Aorta (tissue), 5 donors: ENCODE measurements at regions not wholly inside any gene's neighbourhood (a gene's known extent, or its start where the extent isn't known, plus 50 kb on each side); places are given as distances from the start of the nearest gene placed in this dataset.

Experiments
- ATAC-seq: fragments of 200-7000 bp; cut with Tn5 transposase; one replicate; pipeline ENCODE4 v1.9.1; 2022; ENCODE audit warnings: moderate library complexity; ENCODE audit not compliant: low FRiP score
- DNase-seq, 2 donors: peaks; one replicate each; pipeline ENCODE4 v3.0.0-alpha.2; 2020
- H3K27ac ChIP-seq, 2 donors: one replicate each; pipeline ENCODE4 v1.5.1; 2013; ENCODE audit warnings: low read length in 2 of 2, mild to moderate bottlenecking in 2 of 2, moderate library complexity in 2 of 2, control low read depth in 1 of 2, inconsistent platforms in 1 of 2, low read depth in 1 of 2
- H3K27me3 ChIP-seq, 2 donors: one replicate each; pipeline ENCODE4 v1.6.1; 2013; ENCODE audit warnings: control low read depth in 1 of 2, low read length in 1 of 2, mild to moderate bottlenecking in 1 of 2, moderate library complexity in 1 of 2; ENCODE audit not compliant: insufficient read depth in 2 of 2, control insufficient read depth in 1 of 2
- H3K36me3 ChIP-seq, 2 donors: one replicate each; pipeline ENCODE4 v1.6.1; 2013; ENCODE audit warnings: control low read depth in 1 of 2, low read length in 1 of 2, mild to moderate bottlenecking in 1 of 2; ENCODE audit not compliant: insufficient read depth in 2 of 2, control insufficient read depth in 1 of 2
- H3K4me1 ChIP-seq, 2 donors: one replicate each; pipeline ENCODE4 v1.6.1; 2013; ENCODE audit warnings: low read length in 2 of 2, control low read depth in 1 of 2, mild to moderate bottlenecking in 1 of 2, moderate library complexity in 1 of 2; ENCODE audit not compliant: insufficient read depth in 2 of 2, control insufficient read depth in 1 of 2
- H3K4me3 ChIP-seq, 2 donors: one replicate each; pipeline ENCODE4 v1.5.1; 2013; ENCODE audit warnings: low read length in 2 of 2, control low read depth in 1 of 2, mild to moderate bottlenecking in 1 of 2
- H3K9me3 ChIP-seq: one replicate; pipeline ENCODE4 v1.6.1; 2013; ENCODE audit warnings: mild to moderate bottlenecking, low read length; ENCODE audit not compliant: control insufficient read depth
- WGBS, 2 donors: extraction: QIAGEN DNeasy Blood & Tissue Kit; methylation state at CpG; one replicate each; pipeline ENCODE4 v1.1.7; 2013; 5-methylcytosine and 5-hydroxymethylcytosine counted together
- intact Hi-C, 2 donors: fragments of 100-400 bp; cut with DNase I; formaldehyde crosslinking; loops; one replicate each; pipeline versions ENCODE4 v1.14.2 to v1.15.0; 2022
- donor health status: healthy with polysubstance abuse.
- donor health status: Bipolar disorder and iron deficiency.
- donor health status: DM: no; HTN: no; CAD: no.
- donor health status: DM: no; HTN: no; CAD: no.
- donor health status: DM: yes; HTN: yes; CAD: no.

GRCh38 chr22:48251629-48252028 lies 1489.2 kb downstream of the TBC1D22A start:
- Histone ChIP-seq H3K27ac (no peak overlapping the region), H3K4me3 (no peak overlapping the region), H3K36me3 (no peaks in the 10 kb centered on the region), H3K27me3 (no peaks in the 10 kb centered on the region), H3K9me3 (no peaks in the 10 kb centered on the region), H3K4me1 (no peaks in the 10 kb centered on the region)
- ATAC-seq, result no peak
- intact Hi-C loops, result no loop called here
- WGBS, 2 donors, result 68 to 74% methylated on average over 4 to 5 of the region's 5 CpGs
- no peak for DNase-seq

GRCh38 chr22:48250937-48251530 lies 1488.6 kb downstream of the TBC1D22A start:
- no peaks in the 10 kb centered on the region for H3K9me3 ChIP-seq
- no peaks in the 10 kb centered on the region for H3K36me3 ChIP-seq
- DNase-seq (no peak), ATAC-seq (no peak)
- no peak overlapping the region for H3K27ac ChIP-seq
- intact Hi-C loops, result no loop called here
- no peak overlapping the region for H3K4me3 ChIP-seq
- no peaks in the 10 kb centered on the region for H3K4me1 ChIP-seq
- WGBS, 2 donors, result 70 to 78% methylated on average over 5 of the region's 5 CpGs
- H3K27me3 ChIP-seq, result no peaks in the 10 kb centered on the region

- H3K4me3 ChIP-seq, result no peak overlapping the region
- intact Hi-C loops, result no loop called here
Observed at GRCh38 chr22:48250286-48250895, 1487.9 kb downstream of the TBC1D22A start.

GRCh38 chr22:48249713-48250268 lies 1487.3 kb downstream of the TBC1D22A start:
- H3K9me3 ChIP-seq, result no peaks in the 10 kb centered on the region

More at GRCh38 chr22:48250286-48250895, 1487.9 kb downstream of the TBC1D22A start:
- H3K4me1 ChIP-seq, result no peaks in the 10 kb centered on the region
- ATAC-seq, result no peak
- WGBS, 2 donors, result 71 to 74% methylated on average over 16 of the region's 16 CpGs
- H3K27ac ChIP-seq, result no peak overlapping the region
- H3K27me3 ChIP-seq, result no peaks in the 10 kb centered on the region
- no peaks in the 10 kb centered on the region for H3K9me3 ChIP-seq
- no peaks in the 10 kb centered on the region for H3K36me3 ChIP-seq
- DNase-seq, result no peak

GRCh38 chr22:48248901-48249455 lies 1486.5 kb downstream of the TBC1D22A start:
- Histone ChIP-seq H3K36me3 (no peaks in the 10 kb centered on the region), H3K4me1 (no peaks in the 10 kb centered on the region), H3K27me3 (no peaks in the 10 kb centered on the region), H3K9me3 (no peaks in the 10 kb centered on the region), H3K4me3 (no peak overlapping the region), H3K27ac (no peak overlapping the region)
- 69 to 70% methylated on average over 10 of the region's 12 CpGs for WGBS, 2 donors
- intact Hi-C loops, result no loop called here
- no peak for ATAC-seq
- DNase-seq, result no peak

More at GRCh38 chr22:48249713-48250268, 1487.3 kb downstream of the TBC1D22A start:
- Histone ChIP-seq H3K27ac (no peak overlapping the region), H3K27me3 (no peaks in the 10 kb centered on the region), H3K4me3 (no peak overlapping the region), H3K36me3 (no peaks in the 10 kb centered on the region), H3K4me1 (no peaks in the 10 kb centered on the region)
- ATAC-seq (no peak), DNase-seq (no peak)
- 54 to 59% methylated on average over 6 to 7 of the region's 7 CpGs for whole genome bisulfite sequencing, 2 donors
- intact Hi-C loops, result no loop called here

GRCh38 chr22:48247829-48248228 lies 1485.4 kb downstream of the TBC1D22A start:
- intact Hi-C loops, result no loop called here

GRCh38 chr22:48245196-48245485 lies 1482.7 kb downstream of the TBC1D22A start:
- 58 to 60% methylated on average over 2 of the region's 2 CpGs for WGBS, 2 donors
- Histone ChIP-seq H3K4me1 (no peaks in the 10 kb centered on the region), H3K27ac (no peak overlapping the region), H3K27me3 (no peaks in the 10 kb centered on the region), H3K9me3 (peaks cover 2% of the 10 kb centered on the region), H3K4me3 (no peak overlapping the region), H3K36me3 (no peaks in the 10 kb centered on the region)
- intact Hi-C loops, result no loop called here
- ATAC-seq (no peak), DNase-seq (no peak)

More at GRCh38 chr22:48247829-48248228, 1485.4 kb downstream of the TBC1D22A start:
- peak in 1 of 2 donors; percentile 6 for DNase-seq
- no peaks in the 10 kb centered on the region for H3K27me3 ChIP-seq
- H3K4me1 ChIP-seq, result no peaks in the 10 kb centered on the region
- no peak for ATAC-seq
- H3K27ac ChIP-seq, result no peak overlapping the region
- H3K9me3 ChIP-seq, result no peaks in the 10 kb centered on the region
- WGBS, 2 donors, result 76 to 80% methylated on average over 7 of the region's 7 CpGs
- H3K36me3 ChIP-seq, result no peaks in the 10 kb centered on the region
- H3K4me3 ChIP-seq, result no peak overlapping the region

GRCh38 chr22:48244388-48245195 lies 1482.1 kb downstream of the TBC1D22A start:
- DNase-seq (no peak), ATAC-seq (no peak)
- Histone ChIP-seq H3K9me3 (peaks cover 2% of the 10 kb centered on the region), H3K4me3 (no peak overlapping the region), H3K36me3 (no peaks in the 10 kb centered on the region), H3K27me3 (no peaks in the 10 kb centered on the region), H3K27ac (no peak overlapping the region), H3K4me1 (no peaks in the 10 kb centered on the region)
- 87 to 90% methylated on average over 33 of the region's 33 CpGs for WGBS, 2 donors
- intact Hi-C loops, result no loop called here
